BE2C (cell line): ENCODE measurements at regions not wholly inside any gene's neighbourhood (a gene's known extent, or its start where the extent isn't known, plus 50 kb on each side); places are given as distances from the start of the nearest gene placed in this dataset.

Source experiments
- DNase-seq: peaks from one replicate; pipeline ENCODE4 v3.0.0-alpha.2; 2020
- H3K27me3 ChIP-seq: fragments of 250-450 bp; sonication (Bioruptor Pico); 2 replicates; pipeline ENCODE4 v1.5.1; 2020; ENCODE audit warnings: mild to moderate bottlenecking
- H3K36me3 ChIP-seq: fragments of 250-450 bp; sonication (Bioruptor Pico); 2 replicates; pipeline ENCODE4 v1.5.1; 2020; ENCODE audit warnings: mild to moderate bottlenecking
- H3K4me1 ChIP-seq: fragments of 250-450 bp; sonication (Bioruptor Pico); 2 replicates; pipeline ENCODE4 v1.5.1; 2020
- H3K4me3 ChIP-seq: 2 replicates; pipeline ENCODE4 v1.5.1; 2011; ENCODE audit warnings: low read depth, low read length
- H3K9me3 ChIP-seq: fragments of 250-450 bp; sonication (Bioruptor Pico); 2 replicates; pipeline ENCODE4 v1.5.1; 2020
- TF ChIP-seq, protein P1 (sequence below): IDR thresholded peaks from 2 replicates; pipeline ENCODE4 v1.5.1; 2012; ENCODE audit warnings: mild to moderate bottlenecking, low read depth, low read length

DNA sequence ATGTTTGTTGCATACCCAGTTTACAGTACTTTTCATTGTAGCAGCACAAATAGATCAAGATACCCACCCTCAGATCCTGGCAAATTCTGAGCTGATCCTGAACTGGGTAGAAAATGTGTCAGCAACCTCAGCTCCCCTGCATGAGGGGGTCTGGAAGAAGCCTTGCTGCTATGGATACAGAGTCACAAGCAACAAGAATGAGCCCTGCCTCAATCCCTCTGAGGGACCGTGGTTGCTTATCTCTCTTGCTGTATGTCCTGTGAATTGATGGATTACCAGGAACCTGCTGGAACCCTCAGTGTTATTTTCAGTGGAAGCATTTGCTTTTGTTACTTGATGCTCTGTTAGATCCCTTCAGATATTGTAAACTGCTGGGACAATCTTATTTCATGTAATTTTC lies 331.0 kb downstream of the STIM2 start:
- TF ChIP-seq, protein P1, sequence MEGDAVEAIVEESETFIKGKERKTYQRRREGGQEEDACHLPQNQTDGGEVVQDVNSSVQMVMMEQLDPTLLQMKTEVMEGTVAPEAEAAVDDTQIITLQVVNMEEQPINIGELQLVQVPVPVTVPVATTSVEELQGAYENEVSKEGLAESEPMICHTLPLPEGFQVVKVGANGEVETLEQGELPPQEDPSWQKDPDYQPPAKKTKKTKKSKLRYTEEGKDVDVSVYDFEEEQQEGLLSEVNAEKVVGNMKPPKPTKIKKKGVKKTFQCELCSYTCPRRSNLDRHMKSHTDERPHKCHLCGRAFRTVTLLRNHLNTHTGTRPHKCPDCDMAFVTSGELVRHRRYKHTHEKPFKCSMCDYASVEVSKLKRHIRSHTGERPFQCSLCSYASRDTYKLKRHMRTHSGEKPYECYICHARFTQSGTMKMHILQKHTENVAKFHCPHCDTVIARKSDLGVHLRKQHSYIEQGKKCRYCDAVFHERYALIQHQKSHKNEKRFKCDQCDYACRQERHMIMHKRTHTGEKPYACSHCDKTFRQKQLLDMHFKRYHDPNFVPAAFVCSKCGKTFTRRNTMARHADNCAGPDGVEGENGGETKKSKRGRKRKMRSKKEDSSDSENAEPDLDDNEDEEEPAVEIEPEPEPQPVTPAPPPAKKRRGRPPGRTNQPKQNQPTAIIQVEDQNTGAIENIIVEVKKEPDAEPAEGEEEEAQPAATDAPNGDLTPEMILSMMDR, result no peak

DNA sequence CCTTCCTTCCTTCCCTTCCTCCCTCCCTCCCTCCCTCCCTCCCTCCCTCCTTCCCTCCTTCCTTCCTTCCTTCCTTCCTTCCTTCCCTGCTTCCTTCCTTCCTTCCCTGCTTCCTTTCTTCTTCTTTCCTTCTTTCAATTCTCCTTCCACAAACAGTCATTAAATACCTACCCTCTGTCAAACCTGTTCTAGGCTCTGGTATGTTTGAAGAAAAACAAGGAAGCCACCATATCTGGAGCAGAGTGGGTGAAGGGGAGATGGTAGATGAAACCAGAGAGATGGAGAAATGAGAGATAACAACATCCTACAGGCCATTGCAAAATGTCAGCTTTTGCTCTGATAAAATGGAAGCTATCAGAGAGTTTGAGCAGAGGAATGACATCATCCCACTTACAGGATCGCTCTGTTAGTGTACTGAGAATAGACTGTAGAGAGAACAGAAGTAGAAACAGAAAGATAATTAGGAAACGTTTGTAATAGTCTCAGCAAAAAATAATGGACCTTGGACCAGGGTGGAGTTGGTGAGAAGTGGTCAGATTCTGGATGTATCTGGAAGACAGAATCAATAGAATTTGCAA lies 334.0 kb downstream of the STIM2 start:
- Histone ChIP-seq H3K36me3 (no peaks in the 10 kb centered on the region), H3K9me3 (no peaks in the 10 kb centered on the region), H3K4me1 (no peaks in the 10 kb centered on the region), H3K27me3 (no peaks in the 10 kb centered on the region), H3K4me3 (no peak overlapping the region)
- TF ChIP-seq, protein P1, result no peak
- no peak for DNase-seq

More for the DNA sequence above, 331.0 kb downstream of the STIM2 start:
- no peaks in the 10 kb centered on the region for H3K9me3 ChIP-seq
- H3K36me3 ChIP-seq, result no peaks in the 10 kb centered on the region
- H3K4me1 ChIP-seq, result no peaks in the 10 kb centered on the region
- H3K27me3 ChIP-seq, result no peaks in the 10 kb centered on the region
- DNase-seq, result no peak
- H3K4me3 ChIP-seq, result no peak overlapping the region

DNA sequence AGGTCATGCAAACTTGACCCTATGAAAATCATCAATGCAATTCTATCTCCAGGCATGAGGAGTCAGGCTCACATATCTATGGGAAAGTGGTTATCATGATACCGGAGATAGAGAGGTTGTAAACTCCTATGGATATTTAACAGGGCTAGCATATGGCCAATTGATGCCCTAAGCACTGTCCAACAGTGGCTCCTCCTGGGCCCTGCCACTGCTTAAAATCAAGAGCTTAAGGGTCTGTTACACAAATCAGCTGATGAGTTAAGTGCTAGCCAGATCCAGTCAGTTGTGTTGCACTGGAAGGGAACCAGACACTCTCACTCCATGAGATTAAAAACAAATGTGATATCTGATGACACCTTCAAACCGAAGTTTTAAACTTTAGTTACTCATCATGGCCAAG lies 337.6 kb downstream of the STIM2 start:
- Histone ChIP-seq H3K9me3 (no peaks in the 10 kb centered on the region), H3K4me3 (no peak overlapping the region), H3K27me3 (no peaks in the 10 kb centered on the region), H3K4me1 (no peaks in the 10 kb centered on the region), H3K36me3 (no peaks in the 10 kb centered on the region)
- TF ChIP-seq, protein P1, result no peak
- DNase-seq, result no peak

DNA sequence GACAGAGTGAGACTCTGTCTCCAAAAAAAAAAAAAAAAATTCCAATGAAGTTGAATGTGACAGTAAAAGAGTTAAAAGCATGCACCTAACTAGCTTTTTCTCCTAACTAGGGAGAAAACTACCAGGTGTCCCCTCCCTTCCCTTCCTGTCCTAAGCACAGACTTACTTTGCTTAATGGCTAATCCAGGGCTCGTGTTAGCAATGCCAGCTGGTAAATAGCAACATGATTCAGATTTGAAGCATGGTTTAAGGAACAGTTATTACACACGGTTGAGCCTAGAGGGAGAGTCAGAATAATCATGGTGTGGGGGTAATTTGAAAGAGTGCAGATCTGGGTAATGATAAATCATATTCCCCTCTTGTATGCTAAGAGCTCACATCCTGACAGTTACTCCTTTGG lies 338.3 kb downstream of the STIM2 start:
- H3K9me3 ChIP-seq, result no peaks in the 10 kb centered on the region
- no peak overlapping the region for H3K4me3 ChIP-seq
- H3K36me3 ChIP-seq, result no peaks in the 10 kb centered on the region
- no peak for DNase-seq
- TF ChIP-seq, protein P1, result no peak
- H3K27me3 ChIP-seq, result no peaks in the 10 kb centered on the region
- H3K4me1 ChIP-seq, result no peaks in the 10 kb centered on the region

DNA sequence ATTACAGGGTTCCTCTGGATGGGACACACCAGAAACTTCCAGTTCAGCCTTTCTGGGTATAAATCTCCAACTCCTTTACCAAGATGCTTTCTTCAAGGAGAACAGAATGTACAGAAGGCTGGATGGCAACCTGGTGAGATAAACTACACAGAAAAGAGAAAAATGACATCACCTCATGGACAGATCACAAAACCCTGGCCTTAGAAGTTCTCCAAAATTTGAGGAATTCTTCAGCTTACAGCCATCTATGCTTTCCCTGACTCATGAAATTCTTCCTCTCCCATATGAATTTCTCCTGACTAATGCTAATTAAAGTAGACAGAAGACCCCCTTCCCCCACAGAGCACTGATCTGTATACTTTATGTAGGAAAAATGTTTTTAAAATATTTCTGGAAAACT lies 345.4 kb downstream of the STIM2 start:
- no peaks in the 10 kb centered on the region for H3K36me3 ChIP-seq
- H3K27me3 ChIP-seq, result no peaks in the 10 kb centered on the region
- TF ChIP-seq, protein P1, result no peak
- no peaks in the 10 kb centered on the region for H3K9me3 ChIP-seq
- no peak overlapping the region for H3K4me3 ChIP-seq
- no peaks in the 10 kb centered on the region for H3K4me1 ChIP-seq
- no peak for DNase-seq

DNA sequence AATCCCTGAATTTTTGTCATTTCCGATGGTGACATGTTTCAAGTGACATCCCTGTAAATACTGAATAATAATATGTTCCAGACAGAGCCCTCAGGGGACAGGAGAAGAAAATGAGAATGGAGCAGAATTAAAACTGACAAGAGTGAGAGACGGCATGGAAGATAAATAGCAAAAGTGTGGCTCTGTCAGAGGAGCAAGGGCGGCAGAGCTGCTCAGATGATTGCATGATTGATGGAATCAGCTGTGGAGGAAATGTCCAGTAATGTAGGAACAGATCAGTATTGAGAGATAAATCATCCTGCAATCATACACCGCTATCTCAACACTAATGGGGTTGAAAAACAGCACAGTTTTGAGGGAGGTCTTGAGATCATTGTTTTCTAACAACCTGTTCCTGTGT lies 350.3 kb downstream of the STIM2 start:
- Histone ChIP-seq H3K27me3 (no peaks in the 10 kb centered on the region), H3K4me3 (no peak overlapping the region), H3K36me3 (no peaks in the 10 kb centered on the region), H3K4me1 (no peaks in the 10 kb centered on the region), H3K9me3 (no peaks in the 10 kb centered on the region)
- TF ChIP-seq, protein P1, result no peak
- no peak for DNase-seq
